Activated effector memory CD4-positive, alpha-beta T cell treated with anti-CD3 and anti-CD28 coated beads, Interleukin-2, amount 50 U/mL, for 16 hours (primary cell): ENCODE measurements at regions not wholly inside any gene's neighbourhood (a gene's known extent, or its start where the extent isn't known, plus 50 kb on each side); places are given as distances from the start of the nearest gene placed in this dataset.
"Not testable (repeated sequence)": the region's sequence is repeated elsewhere in the genome, so short reads cannot be mapped to it uniquely, and the experiment has no call there.

Experiments used
- DNase-seq: peaks from one replicate; pipeline ENCODE4 v3.0.0-alpha.2; 2020

DNA sequence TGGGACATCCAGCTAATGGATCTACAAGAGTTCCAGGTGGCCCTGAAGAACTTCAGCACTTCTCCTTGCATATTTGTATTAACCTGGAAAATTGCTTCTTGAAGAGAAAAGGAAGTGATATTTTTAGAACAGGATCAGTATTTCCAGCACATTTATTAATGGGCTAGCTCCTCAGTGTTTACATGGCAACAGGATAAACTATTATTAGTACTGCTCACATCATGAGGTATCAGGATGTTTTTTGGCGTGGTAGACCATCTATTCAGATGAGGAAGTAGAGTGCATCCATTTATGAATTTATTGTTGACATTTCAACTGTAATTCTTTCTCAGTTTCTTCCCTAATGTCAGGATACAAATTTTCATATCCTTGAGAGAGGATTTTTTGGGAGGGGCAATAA, 144.4 kb downstream of the KCNRG start:
- no peak for DNase-seq

DNA sequence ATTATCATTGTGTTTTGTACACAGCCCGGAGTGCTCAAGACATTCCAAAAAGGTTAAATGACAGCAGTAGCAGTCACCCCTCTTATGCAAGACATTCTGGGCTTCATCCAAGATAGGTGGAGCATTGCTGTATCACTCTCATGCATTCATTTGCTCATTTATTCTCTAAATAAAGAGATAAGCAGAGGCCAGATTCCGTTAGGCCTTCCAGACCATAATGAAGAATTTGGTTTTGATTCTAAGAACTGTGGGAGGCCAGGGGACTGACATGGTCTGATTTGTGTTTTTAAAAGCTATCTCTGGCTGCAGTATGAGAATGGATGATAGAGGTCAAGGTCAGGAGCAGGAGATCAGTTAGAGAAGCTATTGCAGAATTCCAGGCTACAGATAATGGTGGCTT, 145.8 kb downstream of the KCNRG start:
- DNase-seq: no peak

DNA sequence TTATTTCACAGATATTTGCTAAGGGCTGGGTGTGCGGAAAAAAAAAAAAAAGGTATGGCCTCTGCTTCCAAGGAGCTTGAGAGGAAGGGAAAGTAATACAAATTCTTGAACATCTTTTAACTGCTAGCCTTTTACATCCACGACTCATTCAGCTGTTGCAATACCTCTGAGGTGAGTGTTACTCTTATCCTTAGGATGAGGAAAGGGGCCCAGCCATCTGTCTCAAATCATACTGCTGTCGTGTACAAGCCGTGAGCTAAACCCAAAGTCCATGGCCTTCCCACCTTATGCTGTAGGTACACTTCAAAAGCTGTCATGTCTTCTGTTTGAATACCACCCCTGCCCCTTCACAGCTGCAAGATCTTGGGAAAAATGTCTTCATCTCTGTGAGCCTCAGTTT, 146.8 kb downstream of the KCNRG start:
- DNase-seq: no peak

DNA sequence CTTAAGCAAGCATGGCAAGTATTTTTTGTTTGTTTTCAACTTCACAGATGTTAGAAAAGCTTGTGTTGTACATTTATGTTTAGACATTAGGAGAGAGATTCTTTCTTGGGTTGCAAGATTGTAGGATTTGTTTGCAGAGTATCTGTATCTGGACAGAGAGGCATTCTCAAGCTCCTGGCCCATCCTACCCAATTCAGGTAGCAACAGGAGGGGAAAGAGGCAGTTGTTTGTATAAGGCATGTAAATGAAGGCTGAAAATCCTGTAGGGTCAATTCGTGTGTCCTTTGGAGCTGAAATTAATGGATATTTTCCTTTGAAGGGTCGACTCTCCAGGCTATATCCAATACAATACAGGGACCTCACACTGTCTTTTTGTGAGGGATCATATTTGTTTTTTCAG, 147.3 kb downstream of the KCNRG start:
- DNase-seq: no peak

DNA sequence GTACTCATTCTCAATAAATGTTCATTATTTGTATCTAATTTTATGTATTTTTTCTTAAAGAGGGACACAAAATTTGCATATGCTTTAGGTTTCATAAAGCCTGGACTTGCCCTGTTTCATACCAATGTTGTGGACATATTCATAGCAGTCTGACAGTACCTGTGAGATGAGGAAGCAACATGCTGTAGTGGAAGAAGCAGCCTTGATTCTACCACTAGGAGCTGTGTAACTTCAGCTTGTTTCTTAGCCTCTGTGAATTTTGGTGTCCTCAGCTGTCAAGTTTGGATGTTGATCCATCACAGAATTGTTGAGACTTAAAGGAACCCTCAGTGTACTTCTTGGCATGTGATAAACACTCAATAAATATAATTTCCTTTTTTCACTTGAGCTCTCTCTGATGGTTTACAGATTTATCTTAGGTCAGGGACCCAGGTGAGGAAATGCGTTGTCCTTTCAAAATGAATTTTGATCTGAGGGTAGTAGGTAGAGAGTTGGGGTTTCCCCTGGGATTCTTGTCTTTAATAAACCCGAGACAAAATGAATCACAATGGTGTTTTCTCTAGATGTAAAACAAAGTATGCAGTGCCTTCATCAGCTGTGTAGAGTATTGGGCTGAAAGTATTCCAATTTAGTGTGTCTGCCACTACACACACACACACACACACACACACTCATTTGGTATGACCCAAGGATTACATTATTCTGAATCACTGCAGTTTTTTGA, 152.1 kb downstream of the KCNRG start:
- no peak for DNase-seq

DNA sequence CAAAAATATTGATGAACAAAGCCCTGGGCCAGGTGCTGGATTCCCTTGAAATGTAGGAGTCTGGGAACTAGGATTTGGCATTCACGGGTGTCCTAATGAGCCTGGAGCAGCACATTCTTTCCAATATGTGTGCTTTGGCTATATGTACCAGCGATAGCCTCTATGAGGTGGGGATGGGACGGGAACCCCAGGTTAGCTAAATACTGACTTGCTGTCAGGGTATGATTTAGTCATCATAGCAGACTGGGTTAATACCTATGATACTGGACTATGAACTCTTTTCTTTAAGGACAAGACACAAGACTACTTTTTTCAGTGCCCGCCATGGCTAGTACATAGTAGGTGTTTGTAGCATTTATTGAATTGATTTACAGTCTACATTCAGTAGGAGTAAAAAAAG, 152.7 kb downstream of the KCNRG start:
- DNase-seq: no peak

DNA sequence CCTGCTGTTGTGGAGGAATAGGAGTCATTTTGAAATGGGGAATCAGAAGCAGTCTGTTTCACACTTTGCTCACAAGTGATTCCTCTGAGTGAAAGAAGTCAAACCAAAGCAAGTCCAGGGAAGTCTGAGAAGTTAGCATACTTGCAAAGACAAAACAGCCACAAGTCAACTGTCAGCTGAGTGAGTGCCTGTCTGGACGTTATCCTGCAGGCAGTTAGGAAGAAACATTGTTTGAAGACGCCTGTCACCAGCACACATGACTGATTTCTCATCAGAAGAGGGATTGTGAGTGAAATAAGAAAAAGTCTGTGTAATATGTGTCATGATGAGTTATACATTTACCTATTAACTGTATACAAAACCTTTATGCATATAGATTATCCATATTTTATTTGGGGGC, 153.5 kb downstream of the KCNRG start:
- DNase-seq: no peak

DNA sequence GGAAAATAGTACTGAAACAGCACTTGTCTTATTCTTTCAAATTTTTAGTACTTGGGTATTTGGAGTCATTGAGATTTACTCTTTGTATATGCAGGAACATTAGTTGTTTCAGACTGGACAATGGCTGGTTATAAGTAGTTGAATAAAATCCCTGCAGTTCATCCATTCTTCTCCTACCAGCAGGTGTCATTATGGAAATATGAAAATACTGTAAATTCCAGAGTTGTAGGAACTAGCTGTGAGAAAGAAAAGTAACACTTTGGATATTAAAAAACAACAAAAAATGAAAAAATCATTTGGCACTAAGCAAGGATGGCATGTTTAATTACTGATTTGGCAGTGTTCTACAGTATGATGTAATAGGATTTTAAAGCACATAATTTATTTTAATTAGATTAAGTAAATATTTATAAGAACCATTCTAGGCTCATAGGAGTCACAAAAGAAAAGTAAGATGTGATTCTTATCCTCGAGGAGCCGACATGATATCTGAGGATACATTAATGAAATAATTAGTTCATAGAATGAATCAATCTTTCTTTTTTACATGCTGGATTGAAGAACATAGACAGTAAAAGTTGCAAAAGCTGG, 155.3 kb downstream of the KCNRG start:
- DNase-seq: no peak

DNA sequence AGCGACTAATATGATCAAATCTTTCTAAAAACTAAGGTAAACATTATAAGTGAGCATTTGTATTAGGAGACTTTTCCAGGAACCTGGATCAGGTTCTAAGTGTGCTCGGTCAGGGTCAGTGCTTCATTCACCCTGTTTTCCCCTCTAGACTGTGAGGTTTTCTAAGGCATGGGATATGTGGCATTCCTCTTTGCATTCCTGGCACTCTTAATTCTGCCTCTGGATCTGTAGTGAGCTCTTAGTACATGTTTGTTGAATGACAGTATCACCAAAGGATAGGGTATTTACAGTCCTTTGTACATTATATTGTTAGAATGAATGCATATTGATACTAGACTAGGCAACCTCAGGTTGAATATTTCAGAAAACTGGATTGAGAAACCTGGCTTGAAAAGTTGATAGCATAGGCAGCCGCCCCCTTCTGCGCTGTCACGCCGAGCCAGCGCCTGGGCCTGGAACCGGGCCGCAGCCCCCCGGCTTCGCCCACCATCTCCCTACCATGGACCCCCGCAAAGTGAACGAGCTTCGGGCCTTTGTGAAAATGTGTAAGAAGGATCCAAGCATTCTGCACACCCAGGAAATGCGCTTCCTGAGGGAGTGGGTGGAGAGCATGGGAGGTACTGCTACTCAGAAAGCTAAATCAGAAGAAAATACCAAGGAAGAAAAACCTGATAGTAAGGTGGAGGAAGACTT, 156.5 kb downstream of the KCNRG start:
- no peak for DNase-seq

DNA sequence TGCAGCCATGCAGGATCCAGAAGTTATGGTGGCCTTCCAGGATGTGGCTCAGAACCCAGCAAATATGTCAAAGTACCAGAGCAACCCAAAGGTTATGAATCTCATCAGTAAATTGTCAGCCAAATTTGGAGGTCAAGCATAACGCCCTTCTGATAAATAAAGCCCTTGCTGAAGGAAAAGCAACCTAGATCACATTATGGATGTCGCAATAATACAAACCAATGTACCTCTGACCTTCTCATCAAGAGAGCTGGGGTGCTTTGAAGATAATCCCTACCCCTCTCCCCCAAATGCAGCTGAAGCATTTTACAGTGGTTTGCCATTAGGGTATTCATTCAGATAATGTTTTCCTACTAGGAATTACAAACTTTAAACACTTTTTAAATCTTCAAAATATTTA, 157.8 kb downstream of the KCNRG start:
- not testable (repeated sequence) for DNase-seq

DNA sequence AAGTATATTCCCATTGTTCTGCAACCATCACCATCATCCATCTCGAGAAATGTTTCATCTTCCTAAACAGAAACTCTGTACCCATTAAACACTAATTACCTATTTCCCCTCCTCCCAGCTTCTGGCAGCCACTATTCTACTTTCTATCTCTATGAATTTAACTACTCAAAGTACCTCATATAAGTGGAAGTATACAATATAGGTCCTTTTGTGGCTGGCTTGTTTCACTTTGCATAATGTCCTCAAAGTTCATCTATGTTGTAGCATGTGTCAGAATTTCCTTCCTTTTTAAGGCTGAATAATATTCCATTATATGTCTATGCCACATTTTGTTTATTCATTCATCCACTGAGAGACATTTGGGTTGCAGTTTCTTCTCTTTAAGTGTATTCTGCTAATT, 159.4 kb downstream of the KCNRG start:
- no peak for DNase-seq

DNA sequence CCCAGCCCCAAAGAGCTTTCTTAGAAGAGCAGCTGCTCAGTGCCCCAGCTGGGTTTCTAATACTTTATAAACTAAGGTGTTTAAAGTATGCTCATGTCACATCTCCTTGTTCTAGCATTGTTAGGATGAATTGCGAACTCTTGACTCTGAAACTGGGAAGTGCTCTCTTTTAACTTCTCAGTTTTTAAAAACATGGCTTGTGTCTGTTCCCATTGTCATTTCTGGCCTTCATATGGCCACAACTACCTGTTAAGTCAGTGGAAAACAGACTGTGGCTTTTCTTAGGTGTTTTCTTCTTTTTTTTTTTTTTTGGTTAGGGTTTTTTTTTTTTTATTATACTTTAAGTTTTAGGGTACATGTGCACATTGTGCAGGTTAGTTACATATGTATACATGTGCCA, 164.7 kb downstream of the KCNRG start:
- DNase-seq: no peak

DNA sequence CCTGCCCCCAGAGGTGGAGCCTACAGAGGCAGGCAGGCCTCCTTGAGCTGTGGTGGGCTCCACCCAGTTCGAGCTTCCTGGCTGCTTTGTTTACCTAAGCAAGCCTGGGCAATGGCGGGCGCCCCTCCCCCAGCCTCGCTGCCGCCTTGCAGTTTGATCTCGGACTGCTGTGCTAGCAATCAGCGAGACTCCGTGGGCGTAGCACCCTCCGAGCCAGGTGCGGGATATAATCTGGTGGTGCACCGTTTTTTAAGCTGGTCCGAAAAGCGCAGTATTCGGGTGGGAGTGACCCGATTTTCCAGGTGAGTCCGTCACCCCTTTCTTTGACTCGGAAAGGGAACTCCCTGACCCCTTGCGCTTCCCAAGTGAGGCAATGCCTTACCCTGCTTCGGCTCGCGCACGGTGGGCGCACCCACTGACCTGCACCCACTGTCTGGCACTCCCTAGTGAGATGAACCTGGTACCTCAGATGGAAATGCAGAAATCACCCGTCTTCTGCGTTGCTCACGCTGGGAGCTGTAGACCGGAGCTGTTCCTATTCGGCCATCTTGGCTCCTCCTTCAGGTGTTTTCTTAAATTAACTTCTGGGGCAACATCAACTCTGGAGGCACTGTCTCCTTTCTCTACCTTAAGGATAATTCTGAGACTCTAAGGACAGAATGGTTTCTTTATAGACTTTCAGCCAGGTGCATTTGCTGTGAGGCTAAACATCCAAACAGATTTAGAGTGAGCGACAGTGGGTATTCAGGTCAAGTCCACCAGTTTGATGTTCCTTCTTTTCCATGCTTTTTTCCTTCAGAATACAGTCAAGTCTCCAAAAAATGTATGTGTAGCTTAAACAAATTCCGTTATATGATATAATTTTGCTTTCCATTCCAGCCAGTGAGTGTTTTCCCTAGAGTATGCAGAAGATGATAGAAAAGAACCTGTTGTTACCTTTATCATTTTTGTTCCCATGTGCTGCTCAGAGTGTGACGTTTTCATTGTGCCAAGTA, 170.8 kb downstream of the KCNRG start:
- DNase-seq: not testable (repeated sequence)

DNA sequence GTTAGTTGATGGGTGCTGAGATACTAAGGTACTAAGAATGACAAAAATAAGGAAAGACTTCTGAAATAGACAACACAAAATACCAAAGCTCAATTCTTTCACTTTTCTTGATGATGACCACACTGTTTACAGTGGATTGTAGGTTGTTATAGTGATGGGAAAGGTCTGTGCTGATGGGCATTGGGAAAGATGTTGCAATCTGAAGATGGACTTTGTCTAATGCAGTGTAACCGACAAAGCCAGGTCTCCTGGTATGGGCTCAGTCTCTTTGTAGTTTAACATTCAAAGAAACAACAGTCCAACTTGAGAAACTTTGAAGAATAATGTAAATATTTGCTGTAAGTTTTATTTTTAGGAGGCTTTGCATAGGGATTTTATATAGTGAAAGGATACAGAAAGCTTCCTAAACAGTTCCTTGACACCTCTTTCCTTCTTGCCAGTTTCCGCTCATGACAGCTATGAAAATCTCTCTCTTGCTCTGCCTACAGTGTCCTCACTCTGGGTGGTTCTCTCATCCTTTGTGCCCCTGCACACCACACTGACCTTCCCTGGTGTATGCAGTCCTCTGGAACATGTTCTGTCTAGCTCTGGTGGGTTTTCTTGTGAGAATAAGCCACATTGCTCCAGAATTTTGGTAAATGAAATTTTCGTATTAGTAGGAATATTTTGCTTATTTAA, 172.2 kb downstream of the KCNRG start:
- DNase-seq: no peak

DNA sequence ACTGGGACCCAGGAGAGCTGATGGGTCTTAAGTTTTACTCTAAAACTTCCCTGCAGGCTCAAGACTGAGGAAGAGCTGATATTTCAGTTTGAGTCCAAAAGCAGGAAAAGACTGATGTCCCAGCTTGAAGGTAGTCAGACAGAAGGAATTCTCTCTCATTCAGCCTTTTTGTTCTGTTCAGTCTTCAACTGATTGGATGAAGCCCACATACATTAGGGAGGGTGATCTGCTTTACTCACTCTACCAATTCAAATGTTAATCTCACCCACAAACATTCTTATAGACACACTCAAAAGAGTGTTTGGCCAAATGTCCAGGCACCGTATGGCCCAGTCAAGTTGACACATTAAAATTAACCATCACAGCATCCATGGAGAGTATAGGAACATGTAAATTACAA, 173.5 kb downstream of the KCNRG start:
- DNase-seq: no peak

DNA sequence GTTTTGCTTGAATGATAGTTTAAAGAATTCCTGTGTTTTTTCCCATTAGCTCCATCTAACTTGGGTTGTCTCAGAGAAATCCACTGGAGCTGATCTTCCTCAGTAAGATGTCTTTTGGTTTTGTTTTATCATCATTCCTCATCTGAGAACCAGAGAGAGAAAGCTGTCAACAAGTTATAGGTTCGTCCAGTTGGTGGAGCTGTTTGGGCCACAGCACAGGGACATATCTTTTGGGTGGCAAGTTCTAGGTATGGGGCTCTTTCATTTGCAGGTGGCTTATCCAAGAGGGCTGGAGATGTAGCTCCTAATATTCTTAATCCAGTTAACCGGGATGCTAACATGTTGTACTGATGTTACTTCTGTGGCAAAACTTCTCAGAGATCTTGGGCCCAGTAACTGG, 174.2 kb downstream of the KCNRG start:
- DNase-seq: no peak

DNA sequence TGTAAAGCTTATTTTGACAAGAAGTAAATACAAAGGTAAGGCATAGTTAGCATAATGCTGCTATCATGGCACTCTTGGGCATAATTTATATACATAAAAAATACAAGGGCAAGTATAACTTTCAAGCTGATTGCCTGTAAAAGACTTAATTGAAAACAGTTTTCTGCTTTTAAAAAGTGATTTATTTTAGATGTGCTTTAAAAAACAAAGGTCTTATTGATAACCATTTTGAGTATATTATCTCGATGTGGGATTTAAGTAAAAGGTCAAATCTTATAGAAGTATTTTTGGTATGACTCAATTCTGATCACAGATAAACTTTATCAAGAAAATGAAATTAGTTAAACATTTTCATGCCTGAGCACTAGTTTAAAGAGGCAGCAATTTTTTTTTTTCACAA, 175.8 kb downstream of the KCNRG start:
- DNase-seq: no peak

DNA sequence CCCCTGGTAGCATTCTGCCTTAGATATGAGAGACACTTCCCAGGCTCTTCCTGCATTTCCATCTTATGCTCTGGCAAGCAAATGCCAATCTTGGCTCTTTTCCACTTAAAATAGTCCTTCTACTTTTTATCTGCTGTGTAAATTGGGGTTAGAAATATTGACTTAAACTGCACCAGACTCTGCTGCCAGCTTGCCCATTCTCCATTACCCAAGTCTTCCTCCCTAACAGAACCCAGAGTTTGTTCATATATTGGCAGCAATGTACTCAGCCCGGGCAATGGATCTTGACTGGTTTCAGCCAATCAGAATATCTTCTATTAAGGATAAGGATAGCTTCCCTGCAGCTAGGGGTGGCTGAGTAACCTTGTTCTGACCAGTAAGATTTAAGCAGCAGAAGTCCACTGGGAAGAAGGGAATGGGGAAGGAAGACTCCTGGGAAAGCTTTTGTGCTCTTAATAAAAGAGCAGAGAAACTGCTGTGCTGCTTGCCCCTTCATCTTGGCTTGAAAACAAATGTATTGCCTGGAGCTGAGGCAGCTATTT, 177.1 kb downstream of the KCNRG start:
- DNase-seq: no peak

DNA sequence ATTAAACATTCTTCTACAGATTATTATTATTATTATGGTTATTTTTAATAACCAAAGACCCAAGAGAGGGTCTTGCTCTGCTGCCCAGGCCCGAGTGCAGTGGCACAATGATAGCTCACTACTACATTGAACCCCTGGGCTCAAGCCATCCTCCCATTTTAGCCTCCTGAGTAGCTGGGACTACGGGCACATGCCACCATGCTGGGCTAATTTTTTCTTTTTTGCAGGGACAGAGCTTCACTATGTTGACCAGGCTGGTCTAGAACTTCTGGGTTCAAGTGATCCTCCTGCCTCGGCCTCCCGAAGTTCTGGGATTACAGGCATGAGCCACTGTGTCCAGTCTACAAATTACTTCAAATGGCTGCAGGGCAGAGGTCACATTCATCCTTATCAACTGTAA, 179.8 kb downstream of the KCNRG start:
- no peak for DNase-seq

DNA sequence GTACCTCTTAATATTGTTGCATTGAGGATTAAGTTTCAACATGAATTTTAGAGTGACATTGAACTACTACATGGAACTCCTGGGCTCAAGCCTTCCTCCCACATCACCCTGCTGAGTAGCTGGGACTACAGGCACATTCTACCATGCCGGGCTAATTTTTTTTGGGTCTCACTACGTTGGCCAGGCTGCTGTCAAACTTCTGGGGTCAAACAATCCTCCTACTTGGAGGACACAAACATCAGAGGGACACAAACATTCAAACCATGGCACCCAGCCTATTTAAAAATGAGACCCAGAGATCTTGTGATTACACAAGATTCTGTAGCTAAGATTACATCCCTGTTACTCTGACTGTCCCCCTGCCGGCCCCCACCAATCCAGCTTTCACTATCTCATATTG, 180.9 kb downstream of the KCNRG start:
- no peak for DNase-seq

DNA sequence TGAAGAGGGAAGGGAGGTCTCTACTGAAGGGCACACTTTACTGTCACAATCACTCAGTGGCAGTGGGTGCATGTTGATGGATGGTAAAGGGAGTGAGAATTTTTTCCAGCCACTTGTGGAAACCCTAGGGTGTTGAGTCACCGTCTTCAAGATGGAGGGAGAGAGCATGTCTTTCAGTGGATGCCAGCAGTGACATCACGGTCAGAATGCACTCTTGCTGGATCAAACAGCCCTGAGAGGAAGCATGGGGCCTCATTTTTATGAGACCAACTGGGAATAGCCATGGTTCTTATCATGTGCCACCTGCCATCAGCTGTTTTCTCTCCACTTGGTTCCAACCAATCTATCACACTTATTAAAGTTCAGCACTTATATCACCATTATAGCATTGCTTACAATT, 182.5 kb downstream of the KCNRG start:
- DNase-seq: no peak

DNA sequence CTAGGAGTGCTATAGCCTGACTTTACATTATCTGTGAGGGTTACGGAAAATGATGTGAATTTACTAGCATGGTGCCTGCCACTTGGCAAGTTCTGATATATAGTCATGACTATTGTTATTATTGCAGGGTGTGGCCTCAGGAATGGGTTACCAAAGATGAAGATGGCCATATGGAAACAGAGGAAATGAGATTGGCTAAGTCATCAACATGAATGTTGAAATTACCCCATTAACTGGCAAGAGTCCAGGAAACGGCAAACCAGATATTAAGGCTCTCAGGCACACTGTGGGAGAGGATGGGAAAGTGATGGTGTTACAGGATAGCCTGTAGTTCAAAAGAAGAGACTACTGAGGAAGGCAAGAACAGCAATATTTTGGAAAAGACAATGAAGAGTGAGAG, 183.3 kb downstream of the KCNRG start:
- no peak for DNase-seq
